HG03175 (cell line): ENCODE measurements at regions not wholly inside any gene's neighbourhood (a gene's known extent, or its start where the extent isn't known, plus 50 kb on each side); places are given as distances from the start of the nearest gene placed in this dataset.
A peak's percentile ranks its signal among the peaks of the same experiment; 100 is the strongest.

Source experiments
- ATAC-seq: cut with Tn5 transposase; IDR thresholded peaks from one replicate; pipeline ENCODE4 v1.9.1; 2021; ENCODE audit warnings: mild to moderate bottlenecking, moderate library complexity; ENCODE audit not compliant: unreplicated experiment

DNA sequence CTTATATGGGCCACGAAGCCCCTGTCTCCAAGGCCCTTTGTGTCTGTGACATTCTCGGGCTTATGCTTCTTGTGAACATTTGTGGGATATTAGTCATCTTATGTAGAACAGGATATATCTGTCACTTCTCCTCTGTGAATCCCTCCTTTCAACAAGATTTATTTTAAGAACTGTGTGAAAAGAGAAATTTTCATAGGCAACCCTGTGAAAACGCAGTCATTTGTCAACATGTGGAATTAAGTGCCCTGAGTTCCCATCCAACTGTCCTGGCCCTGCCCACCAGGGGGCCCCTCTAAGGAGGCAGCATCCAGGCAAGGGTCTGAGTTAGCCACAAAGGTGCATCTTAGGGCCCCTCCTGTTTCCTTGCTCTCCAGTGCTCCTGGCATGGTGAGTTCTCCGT lies 76.8 kb upstream of the CHRNA7 start:
- ATAC-seq = no peak

DNA sequence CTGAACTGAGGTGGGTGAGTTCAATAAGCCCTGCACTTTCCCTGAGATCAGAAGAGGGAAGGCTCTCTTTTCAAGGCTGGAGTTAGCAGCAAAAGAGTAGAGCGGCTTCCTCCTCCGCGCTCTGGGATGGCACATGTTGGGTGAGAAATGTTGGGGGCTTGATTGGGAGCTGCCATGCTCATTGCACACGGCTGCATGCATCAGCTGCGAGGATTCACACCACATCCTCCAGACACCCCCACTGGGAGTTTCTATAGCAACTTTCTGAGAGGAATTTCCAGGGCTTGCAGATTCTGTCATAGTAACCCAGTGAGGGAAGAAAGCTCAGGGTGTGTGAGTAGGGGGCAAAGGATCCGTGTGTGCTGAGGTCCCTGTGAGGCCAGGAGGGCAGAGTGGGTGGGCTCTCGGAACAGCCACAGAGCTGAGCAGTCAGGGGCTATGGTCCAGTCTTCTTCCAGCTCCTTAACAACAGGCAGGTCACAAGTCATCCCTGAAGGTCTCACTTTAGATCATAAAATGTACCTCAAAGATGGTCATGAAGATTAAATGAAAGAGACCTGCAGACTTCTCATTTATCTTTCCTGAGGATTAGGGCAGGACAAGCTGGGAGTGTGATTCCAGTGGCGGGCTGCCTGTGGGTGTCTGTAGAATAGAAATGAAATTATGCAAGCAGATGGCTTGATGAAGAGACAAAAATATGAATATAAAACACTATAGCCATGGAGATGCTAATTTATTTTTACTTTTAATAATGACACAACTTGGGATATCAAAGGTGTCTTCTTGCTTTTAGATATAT lies 75.7 kb upstream of the CHRNA7 start:
- ATAC-seq = no peak

DNA sequence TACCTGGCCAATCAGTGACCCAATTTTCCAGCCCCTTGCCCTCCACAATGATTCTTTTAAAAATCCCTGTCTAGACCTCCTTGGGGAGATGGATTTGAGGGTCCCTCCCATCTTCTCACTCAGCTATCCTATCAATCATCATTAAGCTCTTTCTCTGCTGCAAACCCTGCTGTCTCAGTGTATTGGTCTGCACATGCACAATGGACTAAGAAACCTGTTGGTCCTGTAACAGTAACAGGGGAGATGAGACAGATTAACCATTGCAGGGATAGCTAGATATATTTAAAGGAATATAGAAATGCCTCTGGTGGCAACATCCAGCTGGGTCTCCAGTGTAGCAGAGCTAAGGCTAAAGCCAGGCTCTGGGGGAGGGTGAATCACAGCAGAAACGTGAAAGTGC lies 74.6 kb upstream of the CHRNA7 start:
- ATAC-seq = no peak

DNA sequence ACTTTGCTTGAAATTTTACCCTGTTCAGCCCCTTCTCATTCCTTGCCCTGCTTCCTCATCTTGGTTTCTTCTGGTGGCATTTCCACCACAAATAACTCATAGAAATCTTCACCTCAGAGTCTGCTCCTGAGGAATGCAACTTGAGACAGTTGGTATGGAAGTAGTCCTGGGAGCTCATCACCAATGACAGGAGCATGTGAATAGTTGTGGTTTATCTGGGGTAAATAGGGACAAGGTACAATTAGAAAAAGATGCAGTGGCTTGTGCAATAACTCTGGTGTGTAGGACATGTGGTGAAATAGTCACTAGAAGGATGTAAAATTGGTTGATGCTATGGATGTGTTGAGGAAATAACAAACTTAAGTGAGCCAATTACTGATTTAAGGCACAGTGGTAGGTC lies 72.7 kb upstream of the CHRNA7 start:
- ATAC-seq = no peak

GRCh38 chr15:31964586-31965307 lies 65.6 kb upstream of the CHRNA7 start:
- ATAC-seq = no peak

GRCh38 chr15:31970007-31970406 lies 60.3 kb upstream of the CHRNA7 start:
- no peak for ATAC-seq

- ATAC-seq = no peak
These were observed 57.1 kb upstream of the CHRNA7 start for GRCh38 chr15:31973197-31973596.

DNA sequence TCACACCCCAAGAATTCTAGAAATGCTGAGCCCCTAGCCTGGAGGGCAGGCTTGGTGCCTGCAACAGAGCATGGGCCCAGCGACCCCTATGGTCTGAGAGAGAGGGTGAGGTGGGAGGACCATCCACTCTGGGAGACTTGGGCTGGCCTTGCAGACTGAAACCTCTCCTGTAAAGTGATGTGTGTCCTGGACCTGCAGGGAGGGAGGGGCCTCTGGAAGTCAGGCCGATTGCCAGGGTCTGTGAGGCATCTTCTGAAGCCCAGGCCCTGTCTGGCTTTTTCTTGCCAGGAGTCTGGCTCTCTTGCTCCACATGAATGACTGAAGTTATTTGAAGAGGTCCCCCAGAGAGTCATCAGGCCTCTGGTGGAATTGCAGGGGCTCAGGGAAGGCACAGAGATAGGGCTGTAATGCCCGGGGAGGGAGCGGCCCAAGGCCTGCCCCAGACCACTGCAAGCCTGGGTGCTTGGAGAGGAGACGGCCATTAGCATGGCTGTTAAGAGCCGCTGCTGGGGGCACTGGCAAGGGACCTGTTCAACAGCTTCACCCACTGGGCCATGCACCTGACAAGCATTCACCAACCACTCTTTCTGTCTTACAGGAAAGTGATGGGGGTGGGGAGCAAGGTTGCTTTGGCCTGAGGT lies 56.0 kb upstream of the CHRNA7 start:
- ATAC-seq = no peak

GRCh38 chr15:31974855-31975829 lies 55.2 kb upstream of the CHRNA7 start:
- no peak for ATAC-seq

DNA sequence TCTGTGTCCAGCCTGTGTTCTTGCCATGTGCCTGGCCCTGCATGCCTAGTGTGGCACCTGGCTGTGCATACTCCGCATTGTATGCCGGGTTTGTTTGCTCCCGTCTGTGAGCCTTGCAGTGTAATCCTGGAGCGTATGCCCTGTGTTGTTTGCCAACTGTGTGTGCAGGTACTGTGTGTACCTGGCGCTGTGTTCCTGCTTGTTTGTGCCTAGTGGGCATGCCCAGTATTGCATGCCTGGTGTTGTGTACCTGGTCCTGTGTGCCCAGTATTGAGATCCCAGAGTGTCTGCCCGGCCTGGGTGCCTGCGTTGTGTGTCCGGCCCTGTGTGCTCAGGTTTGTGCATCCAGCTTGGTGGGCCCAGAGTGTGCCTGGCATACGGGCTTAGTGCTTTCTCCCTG lies 54.5 kb upstream of the CHRNA7 start:
- no peak for ATAC-seq

DNA sequence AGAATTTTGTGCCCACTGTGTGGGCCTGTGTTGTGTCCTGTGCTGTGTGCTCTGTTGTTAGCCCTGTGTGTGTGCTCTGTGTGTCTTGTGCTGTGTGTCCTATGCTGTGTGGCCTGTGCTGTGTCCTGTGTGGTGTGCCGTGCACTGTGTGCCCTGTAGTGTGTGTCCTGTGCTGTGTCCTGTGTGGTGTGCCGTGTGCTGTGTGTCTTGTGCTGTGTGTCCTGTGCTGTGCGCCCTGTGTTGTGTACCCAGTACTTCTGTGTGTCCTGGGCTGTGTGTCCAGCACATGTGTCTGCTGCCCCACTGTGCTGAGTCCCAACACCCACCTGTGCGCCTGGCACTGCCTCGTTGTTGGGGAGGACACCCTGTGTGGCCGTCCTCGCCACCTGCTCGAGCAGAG lies 53.2 kb upstream of the CHRNA7 start:
- no peak for ATAC-seq

- peak; percentile 66 for ATAC-seq
These were observed 52.3 kb upstream of the CHRNA7 start for GRCh38 chr15:31977812-31978661.
